ENCODE measurements at regions not wholly inside any gene's neighbourhood (a gene's known extent, or its start where the extent isn't known, plus 50 kb on each side); places are given as distances from the start of the nearest gene placed in this dataset.
A peak's percentile ranks its signal among the peaks of the same experiment; 100 is the strongest.
"Not testable (repeated sequence)": the region's sequence is repeated elsewhere in the genome, so short reads cannot be mapped to it uniquely, and the experiment has no call there.

DNA sequence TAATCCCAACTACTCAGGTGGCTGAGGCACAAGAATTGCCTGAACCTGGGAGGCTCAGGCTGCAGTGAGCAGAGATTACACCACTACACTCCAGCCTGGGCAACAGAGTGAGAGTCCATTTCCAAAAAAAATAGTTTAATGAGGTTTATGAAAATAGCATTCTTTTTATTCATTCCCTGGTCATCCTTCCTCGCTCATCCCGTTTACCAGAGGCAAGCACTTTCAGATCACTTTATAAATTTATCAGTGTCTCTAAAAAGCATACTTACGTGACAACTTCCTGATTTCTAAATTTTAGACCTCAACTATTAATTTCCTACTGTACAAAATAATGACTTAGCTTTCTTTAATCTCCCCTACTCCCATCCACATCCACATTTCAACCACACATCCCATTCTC, 864.8 kb downstream of the EPHA4 start:
- DNase-seq: no peak

DNA sequence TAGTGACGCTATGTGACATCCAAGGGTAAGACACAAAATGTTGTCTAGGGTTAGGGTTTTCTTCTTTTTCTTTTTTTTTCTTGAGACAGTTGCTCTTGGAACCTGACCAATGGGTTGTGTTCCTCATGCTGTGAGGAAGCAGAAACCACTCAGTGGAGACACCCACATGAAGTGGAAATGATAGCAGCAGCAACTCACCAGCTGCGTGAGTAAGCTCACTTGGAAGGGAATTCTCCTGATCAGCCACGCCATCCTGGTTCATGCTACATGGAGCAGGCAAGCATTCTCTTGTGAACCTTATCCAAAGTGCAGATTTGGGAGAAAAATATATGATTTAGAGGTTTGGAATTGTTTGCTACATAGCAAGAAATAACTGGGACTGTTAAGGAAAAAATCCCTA, 863.7 kb downstream of the EPHA4 start:
- DNase-seq: no peak

DNA sequence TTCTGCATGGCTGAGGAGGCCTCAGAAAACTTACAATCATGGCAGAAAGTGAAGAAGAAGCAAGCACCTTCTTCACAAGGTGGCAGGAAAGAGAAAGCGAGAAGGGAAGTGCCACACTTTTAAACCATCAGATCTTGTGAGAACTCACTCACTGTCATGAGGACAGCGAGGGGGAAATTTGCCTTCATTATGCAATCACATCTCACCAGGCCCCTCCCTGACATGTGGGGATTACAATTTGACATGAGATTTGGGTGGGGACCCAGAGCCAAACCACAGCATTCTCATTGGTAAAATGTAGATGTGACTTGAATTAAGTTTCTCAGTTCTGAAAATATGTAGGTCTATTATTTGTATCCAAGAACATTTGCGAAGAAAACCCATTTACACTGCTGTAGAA, 854.8 kb downstream of the EPHA4 start:
- DNase-seq: no peak

DNA sequence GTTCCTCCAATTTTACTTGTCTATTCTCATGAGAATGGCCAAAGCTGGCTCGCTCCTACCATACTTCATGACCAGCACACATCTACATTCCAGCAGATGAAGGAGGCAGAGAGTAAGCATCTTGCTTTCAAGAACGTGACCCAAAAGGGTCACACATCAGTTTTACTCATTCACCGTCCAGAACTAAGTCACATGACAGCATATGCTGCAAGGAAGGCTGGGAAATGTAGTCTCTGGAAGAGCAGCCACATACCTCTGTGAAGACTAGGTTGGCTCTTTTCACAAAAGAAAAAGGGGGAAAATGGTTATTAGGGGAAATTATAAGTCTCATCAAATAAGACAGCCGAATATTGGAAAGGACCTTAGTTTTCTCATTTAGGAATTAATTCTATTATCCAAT, 835.3 kb downstream of the EPHA4 start:
- no peak for DNase-seq

DNA sequence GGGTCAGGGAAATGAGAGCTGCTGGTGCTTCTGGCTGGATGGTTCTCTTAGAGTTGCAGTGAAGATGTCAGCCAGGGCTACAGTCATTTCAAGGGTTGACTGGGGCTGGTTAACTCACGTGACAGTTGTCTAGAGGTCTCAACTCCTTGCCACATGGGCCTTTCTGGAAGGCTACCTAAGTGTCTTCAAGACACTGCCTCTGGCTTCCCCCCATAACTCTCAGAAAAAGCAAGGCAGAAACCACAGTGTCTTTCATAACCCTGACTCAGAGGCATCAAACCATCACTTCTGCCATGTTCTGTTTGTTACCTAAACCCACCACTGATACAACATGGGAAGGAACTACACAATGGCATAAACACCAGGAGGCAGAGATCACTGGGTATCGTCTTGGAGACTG, 828.9 kb downstream of the EPHA4 start:
- DNase-seq: no peak

DNA sequence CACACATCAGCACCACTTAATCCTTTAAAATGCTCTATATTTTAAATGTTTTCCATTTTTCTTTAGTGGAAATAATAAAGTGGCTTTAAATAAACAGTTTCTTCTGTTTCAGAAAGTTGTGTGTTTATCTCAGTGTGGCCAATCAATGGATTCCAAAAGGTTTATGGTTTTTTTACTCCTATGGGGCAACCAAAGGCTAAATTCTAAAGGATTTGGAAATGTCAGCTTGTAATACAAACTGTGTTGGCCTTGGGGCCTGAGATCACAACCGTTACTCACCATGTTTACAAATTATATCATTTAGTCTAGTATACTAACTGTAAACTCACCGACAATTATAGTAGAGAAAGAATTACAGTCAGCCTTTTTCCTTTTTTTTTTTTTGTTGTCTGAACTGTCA, 827.2 kb downstream of the EPHA4 start:
- DNase-seq: no peak

DNA sequence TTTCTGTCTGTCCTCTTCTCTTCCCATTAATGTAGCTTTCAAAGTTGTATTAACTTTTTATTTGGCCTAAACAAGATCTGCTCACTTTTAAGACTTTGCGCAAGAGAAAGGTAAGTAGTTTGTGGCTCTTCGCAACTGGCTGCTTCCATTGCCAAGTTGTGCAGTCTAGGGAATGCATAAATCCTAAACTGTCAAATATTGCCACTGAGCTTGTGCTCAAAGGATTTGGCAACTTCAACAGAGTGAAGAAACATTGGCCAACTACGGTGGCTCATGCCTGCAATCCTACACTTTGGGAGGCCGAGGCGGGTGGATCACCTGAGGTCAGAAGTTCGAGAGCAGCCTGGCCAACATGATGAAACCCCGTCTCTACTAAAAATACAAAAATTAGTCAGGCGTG, 826.4 kb downstream of the EPHA4 start:
- DNase-seq: no peak

DNA sequence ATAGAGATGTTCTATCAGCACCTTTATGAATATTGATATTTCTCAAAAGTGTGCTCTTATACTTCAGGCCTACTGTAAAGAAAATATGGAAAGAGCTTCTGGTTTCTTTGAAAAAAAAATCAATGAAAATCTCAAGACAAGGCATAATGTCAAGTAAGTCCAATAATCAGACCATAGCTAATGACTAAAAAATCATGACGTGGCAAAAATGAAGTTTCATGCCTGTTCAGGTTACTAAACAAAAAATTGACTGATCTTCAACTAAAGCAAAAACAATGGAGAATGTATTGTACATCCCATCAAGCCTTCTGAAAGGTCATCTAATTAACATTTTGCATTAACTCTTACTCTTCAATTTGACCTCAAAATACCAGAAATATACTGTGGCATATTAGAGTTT, 824.4 kb downstream of the EPHA4 start:
- no peak for DNase-seq

DNA sequence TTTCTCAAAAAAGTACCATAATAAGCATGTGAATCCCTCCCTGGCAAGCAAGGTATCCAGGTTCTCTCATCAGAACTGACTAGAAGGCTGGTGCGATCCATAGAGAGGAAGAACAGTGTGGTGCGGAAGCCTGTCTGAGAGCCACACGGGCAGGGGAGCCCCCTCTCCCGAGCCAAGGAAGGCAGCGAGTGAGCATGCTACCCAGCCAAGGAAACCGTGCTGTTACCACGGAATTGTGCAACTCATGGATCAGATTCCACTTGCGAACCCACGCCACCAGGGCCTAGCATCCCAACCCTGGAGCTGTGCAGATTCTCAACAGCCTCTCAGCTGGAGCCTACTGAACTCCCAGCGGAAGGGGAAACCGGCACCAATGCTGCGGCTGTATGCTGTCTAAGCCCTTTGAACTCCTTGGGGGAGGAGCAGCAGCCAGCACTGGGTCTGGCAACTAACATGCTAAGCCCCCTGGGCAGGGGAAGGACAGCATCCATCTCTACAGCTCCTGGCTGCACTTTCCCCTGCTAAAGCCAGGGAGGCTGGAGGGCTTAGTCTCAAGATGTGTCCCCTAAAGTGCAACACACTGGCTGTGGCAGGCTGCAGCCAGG, 823.1 kb downstream of the EPHA4 start:
- DNase-seq: no peak

DNA sequence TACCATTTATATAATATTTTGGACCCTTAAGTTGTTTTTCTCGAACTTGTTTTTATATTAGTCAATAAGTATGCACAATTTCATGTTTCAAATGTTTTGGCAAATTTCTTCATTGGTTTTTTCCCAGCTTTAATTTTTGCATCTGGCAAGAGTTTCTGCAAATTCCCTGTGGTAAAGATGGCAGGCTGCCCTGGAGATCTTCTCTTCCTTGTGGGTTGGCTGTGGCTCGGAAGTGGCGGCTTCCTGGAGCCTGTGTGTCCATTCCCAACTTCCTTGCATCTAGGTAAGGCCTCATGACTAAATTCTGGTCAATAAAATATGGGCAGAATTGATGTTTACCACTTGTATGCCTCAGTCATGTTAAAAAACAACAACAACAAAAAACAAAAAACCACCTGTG, 818.6 kb downstream of the EPHA4 start:
- DNase-seq: no peak

DNA sequence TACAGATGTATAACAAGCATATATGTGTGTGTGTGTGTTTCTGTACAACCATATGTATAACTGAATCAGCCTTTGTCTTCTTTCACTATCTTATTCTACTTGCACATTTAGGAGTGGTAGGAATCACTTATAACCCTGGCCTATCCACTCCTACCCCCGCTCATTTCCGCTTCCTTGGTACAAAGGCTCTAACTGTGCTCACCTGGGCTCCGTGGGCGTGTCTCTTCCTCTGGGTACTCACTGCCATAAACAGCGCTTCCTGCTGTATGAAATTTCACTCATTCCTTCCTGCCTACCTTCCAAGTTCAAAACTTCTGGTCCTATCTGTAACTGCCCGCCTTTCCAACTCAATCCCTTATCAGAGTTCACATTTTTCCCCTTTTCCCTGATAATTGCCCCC, 815.5 kb downstream of the EPHA4 start:
- DNase-seq: no peak

DNA sequence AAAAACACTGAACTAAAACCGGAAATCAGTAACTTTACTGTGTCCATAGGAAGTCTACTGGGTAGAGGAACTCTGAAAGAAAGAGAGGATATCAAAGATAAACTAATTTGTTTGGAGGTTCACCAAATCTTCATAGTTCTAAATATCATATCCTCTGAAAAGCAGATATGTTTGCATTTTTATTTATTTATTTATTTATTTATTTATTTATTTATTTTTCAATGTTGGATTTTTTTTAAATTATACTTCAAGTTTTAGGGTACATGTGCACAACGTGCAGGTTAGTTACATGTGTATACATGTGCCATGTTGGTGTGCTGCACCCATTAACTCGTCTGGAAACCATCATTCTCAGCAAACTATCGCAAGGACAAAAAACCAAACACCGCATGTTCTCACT, 813.7 kb downstream of the EPHA4 start:
- not testable (repeated sequence) for DNase-seq

DNA sequence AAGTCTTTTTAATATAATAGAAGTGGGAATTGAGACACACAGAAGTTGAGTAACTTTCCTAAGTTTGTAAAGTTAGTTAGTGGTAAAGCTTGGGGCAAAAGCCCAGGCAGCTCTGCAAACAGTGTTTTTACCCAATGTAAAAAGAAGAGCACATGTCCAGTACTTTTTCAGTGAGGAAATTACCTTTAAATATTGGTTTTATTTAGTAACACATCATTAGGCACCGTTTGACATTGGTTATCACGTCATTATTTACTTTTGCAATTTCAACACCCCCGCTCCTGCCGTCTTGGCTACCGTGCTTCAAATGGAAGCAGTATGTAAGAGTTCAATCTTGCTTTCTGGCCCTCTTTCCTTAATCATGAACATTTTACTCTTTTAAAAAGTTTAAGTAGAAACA, 807.9 kb downstream of the EPHA4 start:
- DNase-seq: no peak

DNA sequence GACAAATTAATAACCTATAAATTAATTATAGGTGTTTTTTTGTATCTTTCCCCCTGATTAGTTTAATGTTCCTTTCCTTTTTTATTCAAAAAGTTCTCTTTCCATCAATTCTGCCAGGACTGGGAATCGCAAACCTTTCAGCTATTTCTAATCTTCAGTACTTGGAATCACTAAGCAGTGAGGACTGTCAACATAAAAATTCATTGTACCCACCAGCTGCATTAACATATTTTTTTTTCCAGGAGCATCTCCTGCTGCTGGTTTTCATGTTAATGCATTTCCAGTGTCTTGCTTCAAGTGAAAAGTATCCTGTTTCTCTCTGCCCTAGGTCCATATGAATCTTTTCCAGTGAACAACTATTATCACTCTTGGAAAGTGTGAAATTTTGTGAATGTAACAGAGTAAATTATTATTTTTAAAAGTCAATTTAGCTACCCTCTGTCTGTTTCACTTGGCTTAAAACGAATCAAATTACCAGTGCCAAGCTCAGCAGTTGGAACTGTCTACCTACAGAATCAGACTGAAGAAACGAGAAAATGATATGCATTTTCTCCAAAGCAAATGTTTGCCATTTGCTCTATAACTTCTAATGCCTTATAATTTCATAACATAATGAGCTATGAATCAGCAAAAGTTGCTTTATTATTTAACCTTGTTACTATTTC, 804.4 kb downstream of the EPHA4 start:
- no peak for DNase-seq

DNA sequence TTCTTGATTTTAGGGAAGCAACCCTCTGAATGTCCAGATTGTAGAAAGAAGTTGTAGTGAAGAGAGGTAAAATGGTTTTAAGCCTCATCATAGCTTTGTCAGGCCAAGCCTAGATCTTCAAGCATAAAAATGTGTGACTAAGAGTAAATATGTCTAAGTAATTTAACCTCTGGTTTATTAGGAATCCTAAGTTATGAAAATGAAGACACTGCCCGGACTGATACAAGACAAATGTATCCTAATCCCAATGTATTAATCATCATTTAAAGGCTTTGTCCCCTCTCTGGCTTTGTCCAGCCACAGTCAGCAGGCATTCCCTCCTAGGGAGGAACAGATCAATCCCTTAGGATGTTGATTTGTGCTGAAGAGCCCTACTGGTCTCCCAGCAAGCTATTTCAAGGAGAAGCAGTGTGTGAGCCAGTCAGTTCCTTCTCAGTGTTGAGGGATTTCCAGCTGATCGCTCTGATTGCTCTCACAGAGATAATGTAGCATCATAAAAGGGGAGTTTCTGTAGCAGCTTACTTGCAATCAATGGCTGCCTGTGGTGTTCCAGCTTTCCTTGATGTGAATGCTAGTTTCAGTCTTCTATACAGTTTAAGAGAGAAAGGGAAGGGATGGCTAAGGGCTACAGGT, 796.1 kb downstream of the EPHA4 start:
- no peak for DNase-seq

DNA sequence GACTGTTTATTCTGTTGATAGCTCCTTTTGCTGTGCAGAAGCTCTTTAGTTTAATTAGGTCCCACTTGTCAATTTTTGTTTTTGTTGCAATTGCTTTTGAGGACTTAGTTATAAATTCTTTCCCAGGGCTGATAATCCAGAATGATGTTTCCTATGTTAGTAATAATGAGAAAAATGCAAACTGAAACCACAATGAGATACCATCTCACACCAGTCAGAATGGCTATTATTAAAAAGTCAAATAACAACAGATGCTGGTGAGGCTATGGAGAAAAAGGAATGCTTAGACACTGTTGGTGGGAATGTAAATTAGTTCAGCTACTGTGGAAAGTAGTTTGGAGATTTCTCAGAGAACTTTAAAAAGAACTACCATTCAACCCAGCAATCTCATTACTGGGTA, 793.0 kb downstream of the EPHA4 start:
- not testable (repeated sequence) for DNase-seq

DNA sequence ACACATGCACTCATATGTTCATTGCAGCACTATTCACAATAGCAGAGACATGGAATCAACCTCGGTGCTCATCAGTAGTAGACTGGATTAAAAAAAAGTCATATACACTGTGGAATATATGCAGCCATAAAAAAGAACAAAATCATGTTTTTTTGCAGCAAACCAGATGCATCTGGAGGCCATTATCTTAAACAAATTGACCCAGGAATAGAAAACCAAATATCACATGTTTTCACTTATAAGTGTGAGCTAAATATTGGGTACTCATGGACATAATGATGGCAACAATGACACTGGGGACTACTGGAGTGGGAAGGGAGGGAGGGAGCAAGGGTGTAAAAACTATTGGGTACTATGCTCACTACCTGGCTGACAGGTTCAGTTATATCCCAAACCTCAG, 792.6 kb downstream of the EPHA4 start:
- DNase-seq: no peak

DNA sequence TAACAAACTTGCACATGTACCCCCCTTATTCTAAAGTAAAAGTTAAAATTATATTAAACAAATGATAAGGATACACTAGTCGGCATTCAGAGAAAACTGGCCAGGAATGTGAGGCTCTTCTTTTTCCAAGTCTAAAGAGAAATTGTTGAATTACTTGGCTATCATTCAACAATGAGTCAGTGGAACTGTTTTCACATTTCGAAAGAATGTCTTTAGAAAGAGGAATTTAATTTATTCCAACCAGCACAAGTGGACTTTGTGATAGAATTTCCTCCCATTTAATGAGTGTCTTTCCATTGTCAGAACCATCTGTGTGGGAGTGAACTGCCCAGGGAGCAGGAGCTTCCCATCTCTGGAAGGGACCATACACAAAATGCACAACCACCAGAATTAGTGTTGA, 792.2 kb downstream of the EPHA4 start:
- peak; percentile 76 for DNase-seq

DNA sequence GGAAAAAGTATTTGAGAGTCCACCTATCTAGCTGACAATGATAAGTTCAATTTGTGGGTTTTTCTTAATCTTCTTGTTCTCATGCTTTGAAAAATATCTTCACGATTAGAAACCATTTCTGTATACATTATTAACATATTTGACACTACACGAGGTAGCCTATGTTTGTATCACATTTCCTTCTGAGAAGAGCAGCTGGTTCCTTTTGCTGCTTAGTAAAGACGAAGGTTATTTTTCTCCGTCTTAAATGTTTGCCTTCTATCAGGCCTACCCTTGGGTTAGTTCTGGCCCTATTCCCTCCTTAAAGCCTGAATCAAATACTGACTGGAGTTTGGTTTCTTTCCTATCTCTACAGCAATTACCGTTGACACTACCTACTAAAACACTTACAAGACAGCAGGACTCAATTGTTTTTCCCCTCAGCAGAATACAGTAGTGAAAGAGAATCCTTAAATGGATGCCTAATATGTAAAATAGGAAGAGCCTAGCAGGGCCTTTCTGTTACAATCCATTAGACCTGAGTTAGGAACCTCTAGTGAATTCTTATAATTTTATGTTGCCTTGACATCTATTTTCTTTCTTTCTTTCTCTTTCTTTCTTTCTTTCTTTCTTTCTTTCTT, 790.4 kb downstream of the EPHA4 start:
- DNase-seq: no peak

DNA sequence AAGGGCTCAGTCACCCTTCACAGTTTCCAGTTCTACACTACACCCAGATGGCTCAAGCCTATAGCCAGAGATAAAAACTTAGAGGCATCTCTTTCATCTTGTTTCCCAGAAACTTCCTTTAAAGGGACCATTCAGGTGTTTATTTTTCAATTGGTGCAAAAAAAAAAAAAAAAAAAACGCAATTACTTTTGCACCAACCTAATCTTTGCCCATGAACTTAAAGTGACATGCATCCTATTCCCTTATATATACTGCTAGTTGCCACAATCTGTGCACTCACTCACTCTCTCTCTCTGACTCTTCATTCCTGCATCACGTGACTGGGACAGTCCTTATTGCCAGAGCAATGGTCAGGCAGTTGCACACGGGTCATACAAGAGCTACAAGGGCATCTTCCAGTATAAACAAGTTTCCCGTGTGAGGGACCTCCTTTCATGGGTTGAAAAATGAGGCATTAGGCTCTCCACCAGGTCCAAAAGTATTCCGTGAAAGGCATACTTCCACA, 789.4 kb downstream of the EPHA4 start:
- DNase-seq: no peak

DNA sequence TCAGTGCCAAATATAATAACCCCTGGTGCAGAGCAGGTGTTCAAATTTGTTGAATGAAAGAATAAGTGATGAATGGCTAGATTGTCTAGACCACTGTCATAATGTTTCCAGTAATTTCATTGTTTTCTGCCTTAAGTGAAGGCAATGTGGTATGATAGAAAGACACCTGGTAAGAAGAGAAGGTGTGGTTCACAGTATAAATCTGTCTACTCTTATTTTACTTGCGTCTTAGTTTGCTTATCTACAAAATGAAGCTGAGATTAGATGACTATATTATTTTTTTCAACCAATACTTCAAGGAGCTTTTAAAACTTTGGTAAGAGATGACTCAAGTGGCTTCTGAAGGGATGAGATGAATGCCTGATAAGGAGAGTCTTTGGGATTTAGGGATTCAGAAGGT, 788.4 kb downstream of the EPHA4 start:
- DNase-seq: no peak

DNA sequence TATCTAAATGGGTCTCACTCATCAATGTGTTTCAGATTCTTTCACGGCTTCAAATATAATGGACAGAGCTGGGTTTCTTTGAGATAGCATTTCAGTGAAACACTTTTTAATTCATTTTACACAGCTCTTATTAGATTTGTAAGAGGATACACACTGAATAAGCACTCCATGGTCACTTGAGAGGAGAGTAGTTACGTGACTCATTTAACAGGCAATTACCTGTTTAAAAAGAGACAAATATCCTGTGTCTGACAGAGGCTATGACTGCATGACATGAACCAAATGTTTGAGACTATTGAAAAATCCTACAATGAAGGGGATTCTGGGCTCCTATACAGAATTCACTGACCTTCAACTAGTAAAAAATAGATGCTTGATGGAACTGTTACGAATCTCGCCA, 786.9 kb downstream of the EPHA4 start:
- DNase-seq: no peak

DNA sequence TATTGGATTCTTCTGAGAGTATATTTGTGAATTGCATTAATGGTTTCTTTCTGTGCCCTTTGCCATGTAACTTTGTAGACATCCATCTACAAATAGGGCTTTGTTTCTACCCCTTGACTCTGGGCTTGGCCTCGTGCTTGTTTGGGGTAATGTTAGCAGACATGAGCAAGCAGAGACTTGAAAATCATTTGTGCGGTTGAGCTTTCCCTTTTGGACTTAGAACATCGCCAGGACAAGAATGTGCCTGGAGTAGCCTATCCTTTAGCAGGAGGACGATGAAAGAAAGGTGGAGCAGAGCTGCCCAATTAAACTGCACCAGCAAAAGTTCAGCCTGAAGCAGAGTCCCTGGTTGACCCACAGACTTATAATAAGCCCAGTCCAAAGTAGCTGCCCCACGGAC, 785.9 kb downstream of the EPHA4 start:
- no peak for DNase-seq

DNA sequence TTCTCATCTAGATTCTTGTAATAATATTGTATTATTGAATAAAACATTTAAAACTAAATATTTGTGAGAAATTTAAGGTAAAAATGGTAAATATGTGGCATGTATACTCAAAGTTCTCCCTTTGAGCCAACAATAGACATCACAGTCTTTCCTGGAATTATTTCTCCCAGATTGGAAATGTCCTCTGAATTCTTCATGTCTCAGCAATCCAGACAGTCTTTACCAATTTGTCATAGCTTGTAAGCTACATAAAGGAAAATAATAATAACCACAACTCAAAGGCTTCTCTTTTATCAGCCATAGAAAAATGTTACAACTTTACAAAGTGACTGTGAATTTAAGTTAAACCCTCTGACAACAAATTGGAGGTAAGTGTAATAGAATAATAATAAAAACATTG, 784.9 kb downstream of the EPHA4 start:
- no peak for DNase-seq

Measured in hindlimb muscle (tissue), 1 donor.